HG03045 (cell line): ENCODE measurements at regions not wholly inside any gene's neighbourhood (a gene's known extent, or its start where the extent isn't known, plus 50 kb on each side); places are given as distances from the start of the nearest gene placed in this dataset.
"Not testable (repeated sequence)": the region's sequence is repeated elsewhere in the genome, so short reads cannot be mapped to it uniquely, and the experiment has no call there.

ENCODE experiments used
- ATAC-seq: cut with Tn5 transposase; IDR thresholded peaks from one replicate; pipeline ENCODE4 v1.9.1; 2021; ENCODE audit warnings: mild to moderate bottlenecking, moderate library complexity; ENCODE audit not compliant: unreplicated experiment

DNA sequence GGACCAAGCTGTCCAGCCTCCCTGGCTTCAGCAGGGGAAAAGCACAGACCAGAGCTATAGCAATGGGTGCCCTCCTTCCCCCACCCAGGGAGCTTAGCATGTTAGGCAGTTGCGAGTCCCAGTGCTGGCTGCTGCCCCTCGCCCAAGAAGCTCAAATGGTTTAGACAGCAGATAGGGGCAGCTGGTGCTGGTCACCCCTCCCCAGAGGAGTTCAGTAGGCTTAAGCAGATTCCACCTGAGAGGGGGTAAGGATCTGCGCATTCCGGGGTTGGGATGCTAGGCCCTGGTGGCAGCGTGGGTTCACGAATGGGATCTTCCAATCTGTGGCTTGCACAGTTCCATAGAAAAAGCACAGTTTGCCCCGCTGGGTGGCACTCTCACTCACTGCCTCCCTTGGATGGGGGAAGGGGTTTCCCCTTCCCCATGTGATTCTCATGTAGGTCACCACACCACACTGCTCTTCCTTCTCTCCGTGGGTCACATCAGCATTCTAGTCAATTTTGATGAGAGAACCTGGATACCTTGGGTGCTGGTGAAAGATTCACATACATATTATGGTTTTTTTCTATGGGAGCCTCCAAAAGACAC lies 665.6 kb downstream of the C12orf50 start:
- ATAC-seq: no peak

DNA sequence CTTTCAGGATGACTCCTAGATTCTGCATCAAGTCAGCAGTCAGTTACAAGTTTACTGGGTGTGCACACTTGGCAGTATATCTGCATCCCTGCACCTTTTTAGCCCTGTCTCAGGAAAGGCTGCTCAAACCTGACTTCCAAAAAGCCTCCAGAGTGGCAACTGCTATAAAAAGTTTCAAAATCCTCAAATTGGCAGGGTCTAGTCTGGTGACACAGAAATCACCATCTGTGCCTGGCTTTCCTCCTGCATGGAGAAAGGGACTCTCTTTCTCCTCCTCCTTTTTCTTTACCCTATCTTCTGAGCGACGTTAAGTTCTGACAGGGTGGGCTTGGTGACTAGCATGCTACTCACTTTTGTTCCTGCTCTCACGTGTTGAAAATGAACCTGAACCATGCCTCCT lies 679.5 kb downstream of the C12orf50 start:
- ATAC-seq: no peak

DNA sequence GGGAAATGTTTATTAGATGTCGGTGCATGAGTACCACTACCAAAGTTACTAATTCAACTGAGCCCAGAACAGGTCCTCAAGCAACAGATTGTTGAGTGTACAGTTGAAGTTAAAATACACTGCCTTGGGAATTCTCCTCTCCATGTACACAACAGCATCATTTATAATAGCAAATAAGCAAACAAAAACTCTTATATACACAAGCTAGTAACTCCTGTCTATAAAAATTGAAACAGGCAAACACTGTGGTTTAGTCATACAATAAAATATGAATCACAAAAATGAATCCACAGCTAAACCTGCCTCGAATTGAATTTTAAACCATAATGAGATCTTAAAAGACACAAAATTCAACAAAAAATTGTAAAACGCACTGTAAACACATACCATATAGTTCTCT lies 681.1 kb downstream of the C12orf50 start:
- no peak for ATAC-seq

DNA sequence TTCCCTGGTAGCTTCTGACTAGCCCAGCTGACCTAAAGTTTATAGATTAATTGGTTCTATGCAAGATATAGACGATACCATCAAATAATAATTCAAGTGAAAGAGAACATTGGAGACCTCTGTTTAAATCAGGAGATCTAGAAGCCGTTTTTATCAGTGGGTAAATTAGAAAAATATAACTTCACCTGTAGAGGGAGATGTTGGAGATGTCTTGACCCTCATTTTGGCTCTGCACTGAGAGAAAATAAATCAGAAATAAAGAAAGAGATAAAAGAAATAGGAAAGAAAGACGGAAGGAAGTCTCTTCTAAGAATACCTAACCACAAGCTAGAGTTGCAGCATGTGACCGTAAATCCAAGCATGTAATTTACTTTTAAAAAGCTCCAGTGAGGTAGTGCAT lies 684.5 kb downstream of the C12orf50 start:
- ATAC-seq: no peak

DNA sequence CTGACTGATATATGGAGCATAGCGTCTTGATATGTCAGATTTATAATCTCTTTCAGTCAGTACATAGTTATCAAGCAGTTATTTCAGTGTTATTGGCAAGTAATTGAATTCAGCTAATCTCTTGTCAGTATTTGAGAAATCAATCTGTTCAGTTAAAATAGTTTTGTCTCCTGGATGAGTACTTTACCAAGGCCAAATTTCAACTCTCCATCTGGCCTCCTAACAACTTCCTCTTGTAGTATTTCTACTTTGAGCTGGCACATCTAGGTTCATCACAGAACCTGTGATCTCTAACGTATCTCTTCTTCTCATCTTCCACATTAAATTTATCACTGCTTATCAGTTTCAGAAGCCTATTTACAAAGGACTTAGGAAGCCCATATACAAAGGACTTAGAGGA lies 690.5 kb downstream of the C12orf50 start:
- ATAC-seq: no peak

DNA sequence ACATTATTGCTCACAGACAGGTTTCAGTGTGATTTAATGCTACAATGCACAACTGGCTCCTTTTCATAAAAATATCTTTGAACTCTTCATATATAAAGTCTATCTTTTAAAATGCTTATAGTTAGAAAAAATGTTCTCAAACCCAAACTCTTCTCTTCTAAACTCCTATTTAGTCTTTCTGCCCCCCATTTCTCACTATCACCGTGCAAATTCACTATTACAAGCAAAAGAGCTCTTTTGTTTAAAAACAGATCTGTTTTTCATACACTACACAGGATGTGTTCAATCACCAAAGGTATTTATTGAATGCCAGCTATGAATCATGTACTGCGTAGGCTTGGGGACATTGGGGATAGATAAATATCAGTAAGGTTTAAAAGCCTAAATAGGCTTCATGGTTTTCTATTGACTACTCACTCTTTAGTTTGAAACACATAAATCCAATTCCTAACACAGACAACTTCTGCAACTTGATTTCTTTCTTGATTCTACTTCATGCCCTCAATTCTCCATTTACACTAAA lies 692.3 kb downstream of the C12orf50 start:
- ATAC-seq: no peak

DNA sequence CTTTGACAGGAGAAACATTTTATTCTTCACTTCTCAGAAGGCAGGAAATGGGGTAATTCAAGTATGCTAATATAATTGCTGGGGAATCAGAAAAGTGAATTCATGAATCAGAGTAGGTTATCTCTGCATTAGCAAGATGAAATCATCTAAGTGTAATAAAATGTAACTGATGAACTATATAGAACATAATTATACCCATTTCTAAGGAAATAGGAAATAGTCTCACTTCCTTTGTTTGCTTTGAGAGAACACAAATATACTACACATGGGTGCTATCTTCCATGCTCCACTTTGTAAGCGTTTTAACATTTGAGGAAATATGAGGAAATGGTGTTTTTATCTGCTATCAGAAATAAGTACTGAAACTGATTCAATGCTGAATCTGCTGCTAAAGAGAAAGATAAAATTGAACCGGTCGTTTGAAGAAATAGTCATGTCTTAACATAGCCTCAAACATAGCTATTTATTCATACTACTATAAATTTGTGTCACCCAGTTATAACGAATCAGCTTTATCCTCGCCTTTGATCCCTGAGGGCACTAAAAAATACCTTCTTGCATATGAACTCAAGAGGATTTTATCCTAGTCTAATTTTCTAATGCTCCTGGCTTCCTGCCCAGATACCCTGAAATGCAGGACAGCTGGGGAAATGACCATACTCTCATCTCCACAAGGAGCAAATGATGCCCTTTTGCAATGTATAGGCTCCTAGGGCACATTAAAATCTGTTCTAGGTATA lies 696.0 kb downstream of the C12orf50 start:
- ATAC-seq: no peak

DNA sequence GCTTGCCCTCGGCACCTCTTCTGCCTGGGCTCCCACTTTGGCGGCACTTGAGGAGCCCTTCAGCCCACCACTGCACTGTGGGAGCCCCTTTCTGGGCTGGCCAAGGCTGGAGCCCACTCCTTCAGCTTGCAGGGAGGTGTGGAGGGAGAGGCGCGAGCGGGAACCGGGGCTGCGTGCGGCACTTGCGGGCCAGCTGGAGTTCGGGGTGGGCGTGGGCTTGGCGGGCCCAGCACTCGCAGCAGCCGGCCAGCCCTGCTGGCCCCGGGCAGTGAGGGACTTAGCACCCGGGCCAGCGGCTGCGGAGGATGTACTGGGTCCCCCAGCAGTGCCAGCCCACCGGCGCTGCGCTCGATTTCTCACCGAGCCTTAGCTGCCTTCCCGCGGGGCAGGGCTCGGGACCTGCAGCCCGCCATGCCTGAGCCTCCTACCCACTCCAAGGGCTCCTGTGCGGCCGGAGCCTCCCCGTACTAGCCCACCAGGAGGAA lies 699.1 kb downstream of the C12orf50 start:
- ATAC-seq: not testable (repeated sequence)

DNA sequence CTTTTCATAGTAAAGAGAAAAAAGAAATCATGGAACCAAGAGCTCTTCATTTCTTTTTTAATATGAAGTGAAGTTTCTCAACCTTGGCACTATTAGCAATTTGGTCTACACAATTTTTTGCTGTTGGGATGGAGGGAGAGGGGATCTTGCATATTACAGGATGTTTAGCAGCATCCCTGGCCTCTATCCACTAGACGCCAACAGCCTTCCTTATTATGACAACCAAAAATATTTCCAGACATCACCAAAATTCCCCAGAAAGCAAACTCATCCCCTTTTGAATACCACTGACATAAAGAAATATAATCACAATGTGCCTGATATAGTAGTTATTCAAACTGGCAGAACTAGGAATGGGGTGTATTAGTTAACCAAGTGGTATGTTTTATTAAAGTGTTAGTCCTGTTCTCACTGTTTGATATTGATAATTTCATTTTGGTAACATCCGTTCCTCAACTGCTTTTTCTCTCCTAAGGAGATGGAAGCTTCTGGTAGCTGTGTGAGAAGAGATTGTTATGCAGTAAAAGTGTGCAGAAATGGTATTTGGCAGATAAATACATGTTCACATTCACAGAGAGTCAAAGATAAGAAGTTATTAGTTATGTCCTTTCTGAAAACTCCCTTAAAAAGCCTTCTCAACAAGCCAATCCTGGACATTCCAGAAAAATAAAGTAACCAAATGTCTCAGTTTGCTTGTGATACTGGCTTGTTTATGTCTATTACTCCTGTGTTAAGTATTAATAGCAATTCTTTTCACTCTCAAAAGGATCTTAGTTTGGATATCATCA lies 699.9 kb downstream of the C12orf50 start:
- ATAC-seq: no peak

DNA sequence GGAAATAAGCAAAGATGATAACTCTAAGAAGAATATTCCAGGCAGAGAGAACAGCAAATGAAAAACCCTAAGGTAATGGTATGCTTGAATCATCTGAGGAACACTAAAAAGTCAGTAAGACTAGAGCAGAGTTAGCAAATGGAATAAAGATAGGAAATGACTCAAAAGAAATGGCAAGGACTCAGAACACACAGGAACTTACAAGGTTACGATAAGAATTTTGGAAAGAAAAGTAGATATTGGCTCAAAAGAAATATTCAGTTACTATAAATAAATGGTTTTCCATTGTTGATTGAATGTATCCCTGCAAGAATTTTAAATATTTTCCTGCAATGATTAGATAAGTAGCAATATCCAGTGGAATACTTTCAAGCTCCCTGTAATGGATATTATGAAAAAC lies 705.8 kb downstream of the C12orf50 start:
- ATAC-seq: no peak

DNA sequence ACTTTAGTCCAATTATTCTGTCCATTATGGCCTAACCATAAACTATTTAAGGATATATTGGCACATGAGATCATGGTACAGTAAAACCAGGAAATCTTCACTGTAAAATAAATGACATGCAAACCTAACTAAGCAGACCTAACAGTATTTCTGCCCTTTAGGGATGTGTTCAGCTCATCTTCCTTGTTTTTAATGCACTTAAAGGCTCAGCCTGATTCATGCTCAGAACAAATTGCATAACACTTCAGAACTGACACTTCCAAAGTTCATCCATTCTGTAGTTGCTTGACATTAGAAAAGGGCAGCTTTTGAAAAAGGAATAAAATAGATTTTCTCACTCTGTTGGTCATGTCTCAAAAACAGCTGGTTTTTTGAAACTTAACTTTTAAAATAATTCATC lies 708.5 kb downstream of the C12orf50 start:
- no peak for ATAC-seq

DNA sequence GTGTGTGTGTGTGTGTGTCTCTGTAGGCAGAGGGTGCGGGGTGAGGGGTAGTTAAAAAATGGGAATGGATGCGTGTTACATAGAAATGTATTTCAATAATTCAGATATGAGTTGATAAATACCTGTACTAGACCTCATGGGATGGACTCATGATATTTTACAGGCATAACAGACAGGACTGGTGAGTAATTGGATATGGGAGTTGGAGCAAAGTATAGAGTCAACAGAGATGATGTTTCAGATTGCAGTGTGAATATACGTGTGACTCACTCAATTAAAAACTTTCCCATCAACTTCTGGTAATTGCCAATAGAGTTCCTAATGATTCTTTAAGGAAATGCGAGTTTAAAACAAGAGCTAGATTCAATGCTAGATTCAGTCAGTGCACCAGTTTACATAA lies 711.9 kb downstream of the C12orf50 start:
- no peak for ATAC-seq

DNA sequence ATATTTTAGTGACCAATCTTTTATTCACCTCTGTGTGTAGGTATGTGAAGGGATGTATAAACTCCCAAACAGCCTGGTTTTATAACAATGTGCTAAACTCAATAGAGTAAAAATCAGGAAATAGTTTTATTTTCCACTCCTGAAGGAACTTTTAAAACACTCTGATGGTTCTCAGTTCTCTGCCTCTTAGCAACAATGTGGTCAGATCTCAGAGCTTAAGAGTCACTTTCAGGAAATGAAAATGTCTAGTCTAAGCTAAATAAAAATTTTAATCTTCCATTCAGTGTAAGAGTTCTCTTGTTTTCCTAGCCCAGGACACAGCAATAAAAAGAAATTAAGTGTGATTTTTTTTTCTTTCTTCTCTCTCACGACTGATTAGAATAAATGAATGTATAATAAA lies 718.0 kb downstream of the C12orf50 start:
- no peak for ATAC-seq

DNA sequence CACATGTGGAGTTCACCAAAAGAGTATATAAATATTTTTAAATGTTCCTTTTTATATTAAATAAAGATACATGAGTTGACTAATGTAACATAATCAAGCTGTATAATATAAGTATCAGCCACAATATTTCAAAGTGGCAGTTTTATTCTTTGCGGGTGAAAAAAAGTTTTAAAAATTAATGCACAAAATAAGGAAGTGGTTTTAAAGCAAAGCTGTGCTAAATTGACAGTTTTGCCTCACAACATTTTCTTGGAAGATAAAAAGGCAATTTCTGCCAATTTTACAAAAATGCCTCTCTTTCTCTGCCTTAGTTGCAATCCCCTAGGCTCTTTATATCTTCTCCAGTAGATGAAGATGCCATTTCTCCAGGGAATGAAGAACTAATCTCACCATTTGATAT lies 719.1 kb downstream of the C12orf50 start:
- ATAC-seq: no peak

DNA sequence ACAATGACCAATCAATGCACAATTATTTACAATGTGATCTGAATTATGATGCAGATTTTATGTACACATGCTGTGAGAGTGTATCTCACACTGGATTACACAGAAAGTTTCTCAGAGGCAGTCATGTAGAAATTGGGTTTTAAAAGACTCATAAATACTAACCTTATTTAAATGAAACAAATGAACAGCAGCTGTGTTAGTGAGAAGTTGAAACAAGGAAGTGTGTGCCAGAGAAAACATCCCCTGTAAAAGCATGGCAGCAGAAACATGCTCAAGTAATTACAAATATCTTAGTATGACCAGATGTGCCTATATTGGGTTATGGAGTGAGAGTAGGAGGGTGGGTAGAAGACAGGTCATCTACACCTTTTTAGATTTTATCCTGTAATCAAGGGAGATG lies 723.7 kb downstream of the C12orf50 start:
- no peak for ATAC-seq

DNA sequence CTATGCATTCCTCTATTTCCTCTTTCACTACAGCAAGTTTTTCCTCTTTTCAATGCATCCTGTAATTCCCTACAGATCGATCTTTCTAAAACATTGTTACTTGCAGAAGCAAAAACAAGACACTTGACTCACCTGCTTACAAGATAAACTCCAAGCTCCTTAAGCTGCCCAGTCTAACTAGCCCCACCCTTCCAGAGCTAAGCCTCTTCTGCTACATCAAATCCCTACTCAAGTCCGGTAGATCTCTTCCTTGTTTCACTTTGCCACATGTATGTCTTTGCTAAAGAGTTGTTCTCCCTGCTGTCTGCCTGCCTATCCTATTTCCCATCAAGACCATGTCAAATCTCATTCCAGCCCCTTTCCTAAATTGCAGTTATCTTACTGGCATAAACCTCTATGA lies 724.8 kb downstream of the C12orf50 start:
- no peak for ATAC-seq

DNA sequence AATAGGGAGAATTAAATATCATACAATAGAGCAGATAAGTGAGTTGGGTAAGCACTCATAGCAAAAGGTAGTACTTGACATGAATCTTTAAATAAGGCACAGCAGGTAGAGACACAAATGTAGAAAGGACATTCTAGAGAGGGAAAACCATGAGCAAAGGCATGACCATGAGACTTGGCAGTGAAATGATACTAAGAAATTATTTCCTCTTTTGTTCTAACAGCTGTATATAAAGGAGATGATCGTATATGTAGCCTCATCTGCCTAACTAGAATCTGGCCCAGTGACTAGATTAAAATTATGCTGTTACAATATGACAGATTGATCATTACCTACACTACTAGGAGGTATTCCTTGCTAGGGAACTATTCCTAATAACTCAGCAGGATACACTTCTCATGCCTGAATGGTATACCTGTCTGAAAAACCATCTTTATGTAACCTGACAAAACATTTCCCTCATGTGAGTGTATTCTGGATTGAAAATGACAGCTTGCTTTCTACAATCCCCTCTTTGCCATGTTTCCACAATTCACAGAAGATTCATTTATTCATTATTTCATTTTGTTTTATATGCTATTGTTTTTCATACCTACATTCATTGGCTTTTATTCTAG lies 725.7 kb downstream of the C12orf50 start:
- no peak for ATAC-seq

DNA sequence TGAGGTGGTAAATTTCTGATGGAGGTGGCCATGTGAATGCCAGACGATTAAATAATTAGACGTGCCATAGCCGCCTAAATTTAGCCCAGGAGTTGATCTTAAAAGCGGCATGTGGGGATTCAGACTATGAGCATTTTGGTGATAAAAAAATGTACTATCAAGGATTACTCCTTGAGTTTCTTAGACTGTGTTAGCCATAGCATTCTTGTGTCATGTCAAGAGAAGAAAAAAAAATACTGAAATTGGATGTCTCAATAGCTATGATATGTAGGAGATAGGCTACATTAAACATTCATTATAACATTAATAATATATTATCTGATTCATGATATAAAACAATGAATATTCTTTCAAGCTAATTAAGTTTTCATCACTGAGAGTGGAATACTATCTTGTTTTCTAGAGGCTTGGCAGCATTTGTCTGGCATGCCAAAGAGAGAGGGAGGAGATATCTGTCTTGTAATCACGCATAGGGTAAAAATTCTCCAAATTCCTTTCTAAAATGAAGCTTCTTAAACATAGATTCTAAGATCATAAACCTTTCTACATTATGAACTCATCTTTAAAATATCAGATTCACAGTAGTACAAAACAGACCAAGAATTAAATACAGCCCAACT lies 727.0 kb downstream of the C12orf50 start:
- ATAC-seq: no peak

DNA sequence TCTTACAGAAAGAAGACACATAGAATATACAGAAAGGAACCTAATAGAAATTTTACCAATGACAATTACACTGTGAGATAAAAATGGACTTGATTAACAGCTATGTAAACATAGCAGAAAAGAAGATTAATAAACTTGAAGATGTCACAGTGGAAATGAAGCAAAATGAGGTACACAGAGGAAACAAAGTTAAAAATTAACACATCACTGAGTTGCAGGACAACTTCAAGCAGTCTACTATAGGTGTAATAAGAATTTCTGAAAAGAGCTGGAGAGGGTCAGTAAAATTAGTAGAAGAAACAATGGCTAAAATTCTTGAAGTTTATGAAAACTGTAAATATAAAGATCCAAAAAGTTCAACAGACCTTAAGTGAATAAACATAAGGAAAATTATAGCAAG lies 738.7 kb downstream of the C12orf50 start:
- no peak for ATAC-seq

DNA sequence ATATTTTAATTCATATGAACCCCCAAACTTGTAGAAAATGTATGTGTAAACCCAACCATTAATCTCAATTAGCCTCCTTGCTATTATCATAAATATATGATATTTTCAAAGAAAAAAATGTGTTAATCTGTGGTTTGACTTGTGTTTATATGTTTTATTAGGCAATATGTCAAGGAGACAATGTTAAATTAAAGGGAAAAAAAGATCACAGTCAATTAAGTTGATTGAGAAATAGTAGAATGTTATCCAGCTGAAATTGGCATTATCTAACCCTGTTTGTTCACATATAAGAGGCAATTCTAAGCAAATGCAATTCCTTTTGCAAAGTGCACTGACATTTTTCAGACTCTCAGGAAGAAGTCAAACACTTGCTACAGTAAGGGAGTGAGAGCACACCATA lies 745.3 kb downstream of the C12orf50 start:
- ATAC-seq: no peak

DNA sequence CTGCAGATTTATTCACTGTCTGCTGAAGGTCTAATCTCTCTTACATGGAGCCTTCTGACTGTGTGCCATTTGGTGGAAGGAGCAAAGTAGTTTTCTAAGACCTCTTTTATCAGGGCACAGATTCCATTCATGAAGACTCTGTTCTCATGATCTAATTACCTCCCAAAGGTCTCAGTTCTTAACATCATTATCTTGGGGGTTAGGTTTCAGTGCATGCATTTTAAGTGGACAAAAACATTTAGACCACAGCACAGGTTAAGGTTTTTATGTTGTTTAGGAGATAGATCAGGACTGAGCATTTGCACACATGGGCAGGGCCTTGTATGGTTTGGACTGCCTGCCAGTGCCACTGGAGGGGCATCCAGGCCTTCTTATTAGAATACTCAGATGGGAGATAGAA lies 746.1 kb downstream of the C12orf50 start:
- ATAC-seq: no peak
